GM23338 (cell line): ENCODE measurements at regions not wholly inside any gene's neighbourhood (a gene's known extent, or its start where the extent isn't known, plus 50 kb on each side); places are given as distances from the start of the nearest gene placed in this dataset.

ENCODE experiments used
- ATAC-seq: fragments of 200-7000 bp; cut with Tn5 transposase; 3 replicates; pipeline ENCODE4 v1.9.1; 2020
- DNase-seq: peaks from one replicate; pipeline ENCODE4 v3.0.0-alpha.2; 2015; ENCODE audit warnings: low spot score
- H2AFZ ChIP-seq: fragments of 200-600 bp; sonication (generic); 2 replicates; pipeline ENCODE4 v1.8.0; 2016; ENCODE audit warnings: antibody characterized with exemption, mild to moderate bottlenecking, moderate library complexity
- H3F3A ChIP-seq: fragments of 200-600 bp; sonication (generic); replicated peaks from 2 replicates; pipeline ENCODE4 v1.8.0; 2017; ENCODE audit warnings: antibody characterized with exemption, mixed run types, low read depth
- H3K27ac ChIP-seq: fragments of 200-600 bp; sonication (generic); 2 replicates; pipeline ENCODE4 v1.6.1; 2016; ENCODE audit warnings: low read depth
- H3K27me3 ChIP-seq: fragments of 200-600 bp; sonication (generic); 2 replicates; pipeline ENCODE4 v1.8.0; 2016; ENCODE audit warnings: mild to moderate bottlenecking, mixed run types, moderate library complexity; ENCODE audit not compliant: insufficient read depth
- H3K36me3 ChIP-seq: fragments of 200-600 bp; sonication (generic); 2 replicates; pipeline ENCODE4 v1.8.0; 2016; ENCODE audit warnings: mild to moderate bottlenecking; ENCODE audit not compliant: insufficient read depth
- H3K4me1 ChIP-seq: fragments of 200-600 bp; sonication (generic); 2 replicates; pipeline ENCODE4 v1.8.0; 2016; ENCODE audit warnings: mild to moderate bottlenecking, moderate library complexity; ENCODE audit not compliant: insufficient read depth
- H3K4me2 ChIP-seq: fragments of 200-600 bp; sonication (generic); 2 replicates; pipeline ENCODE4 v1.7.1; 2017; ENCODE audit warnings: mixed run types
- H3K4me3 ChIP-seq: fragments of 200-600 bp; sonication (generic); 2 replicates; pipeline ENCODE4 v1.6.1; 2016; ENCODE audit warnings: mixed run types
- H3K79me2 ChIP-seq: fragments of 200-600 bp; sonication (generic); replicated peaks from 2 replicates; pipeline ENCODE4 v1.8.0; 2017; ENCODE audit warnings: mild to moderate bottlenecking; ENCODE audit not compliant: insufficient read depth
- H3K9me2 ChIP-seq: fragments of 200-600 bp; sonication (generic); 2 replicates; pipeline ENCODE4 v1.8.0; 2017; ENCODE audit not compliant: insufficient read depth
- H4K20me1 ChIP-seq: fragments of 200-600 bp; sonication (generic); replicated peaks from 2 replicates; pipeline ENCODE4 v1.8.0; 2017; ENCODE audit warnings: mild to moderate bottlenecking; ENCODE audit not compliant: insufficient read depth
- H3K27ac Mint-ChIP-seq: 2 replicates; pipeline ENCODE4 v1.8.0; 2020; ENCODE audit warnings: inconsistent platforms, mild to moderate bottlenecking, moderate library complexity, mixed read lengths
- H3K27me3 Mint-ChIP-seq: 3 replicates; pipeline ENCODE4 v1.8.0; 2022; ENCODE audit warnings: low read depth, mild to moderate bottlenecking, moderate library complexity, mixed read lengths, inconsistent platforms; ENCODE audit not compliant: insufficient read depth, poor library complexity
- H3K36me3 Mint-ChIP-seq: 3 replicates; pipeline ENCODE4 v1.8.0; 2021; ENCODE audit warnings: low read depth, mild to moderate bottlenecking, inconsistent platforms, moderate library complexity, mixed read lengths
- H3K4me1 Mint-ChIP-seq: 3 replicates; pipeline ENCODE4 v1.8.0; 2020; ENCODE audit warnings: mild to moderate bottlenecking, inconsistent platforms, mixed read lengths
- H3K4me3 Mint-ChIP-seq: 3 replicates; pipeline ENCODE4 v1.8.0; 2021; ENCODE audit warnings: moderate library complexity, mild to moderate bottlenecking, inconsistent platforms, mixed read lengths
- H3K9me3 Mint-ChIP-seq: 3 replicates; pipeline ENCODE4 v1.8.0; 2020; ENCODE audit warnings: moderate library complexity, mild to moderate bottlenecking, inconsistent platforms, mixed read lengths
- CREB1 ChIP-seq: fragments of 250-450 bp; sonication (Bioruptor Pico); IDR thresholded peaks from 2 replicates; pipeline ENCODE4 v1.5.0; 2020; ENCODE audit warnings: low read depth, mild to moderate bottlenecking, moderate library complexity
- EZH2 ChIP-seq: fragments of 200-600 bp; sonication (generic); IDR thresholded peaks from one replicate; pipeline ENCODE4 v1.8.0; 2017; ENCODE audit warnings: antibody characterized with exemption, mild to moderate bottlenecking, low read depth; ENCODE audit not compliant: unreplicated experiment
- EZH2phosphoT487 ChIP-seq: fragments of 200-600 bp; sonication (generic); IDR thresholded peaks from one replicate; pipeline ENCODE4 v1.8.1; 2018; ENCODE audit warnings: antibody characterized with exemption; ENCODE audit not compliant: unreplicated experiment
- JUNB ChIP-seq: IDR thresholded peaks from one replicate; pipeline ENCODE4 v1.6.1; 2016; ENCODE audit warnings: antibody characterized with exemption; ENCODE audit not compliant: unreplicated experiment
- NANOG ChIP-seq: IDR thresholded peaks from 2 replicates; pipeline ENCODE4 v1.6.1; 2016; ENCODE audit warnings: antibody characterized with exemption, borderline replicate concordance
- POLR2AphosphoS5 ChIP-seq: IDR thresholded peaks from 2 replicates; pipeline ENCODE4 v1.6.1; 2016; ENCODE audit warnings: antibody characterized with exemption, low read depth
- STAT1 ChIP-seq: IDR thresholded peaks from one replicate; pipeline ENCODE4 v1.6.1; 2016; ENCODE audit warnings: antibody characterized with exemption; ENCODE audit not compliant: unreplicated experiment
- ZNF114 ChIP-seq: fragments of 250-450 bp; sonication (Bioruptor Pico); IDR thresholded peaks from 2 replicates; pipeline ENCODE4 v1.5.0; 2020; ENCODE audit warnings: mild to moderate bottlenecking, moderate library complexity
- ZNF331 ChIP-seq: fragments of 250-450 bp; sonication (Bioruptor Pico); IDR thresholded peaks from 2 replicates; pipeline ENCODE4 v1.5.0; 2020; ENCODE audit warnings: low read depth, mild to moderate bottlenecking, moderate library complexity
- TF ChIP-seq, protein P1 (sequence below), 2 experiments: fragments of 200-600 bp in 1 of 2; sonication (generic) in 1 of 2; conservative IDR thresholded peaks; 2 replicates each; pipeline versions ENCODE4 v1.5.1 to v1.6.1; 2016 to 2017; ENCODE audit warnings: antibody characterized with exemption in 2 of 2, low read depth in 2 of 2, mild to moderate bottlenecking in 2 of 2, moderate library complexity in 1 of 2
- TF ChIP-seq, protein P2 (sequence below): IDR thresholded peaks from one replicate; pipeline ENCODE4 v1.6.1; 2018; ENCODE audit warnings: antibody characterized with exemption; ENCODE audit not compliant: unreplicated experiment
- TF ChIP-seq, protein P3 (sequence below): fragments of 250-450 bp; sonication (Bioruptor Pico); IDR thresholded peaks from 2 replicates; pipeline ENCODE4 v1.5.0; 2020; ENCODE audit warnings: mild to moderate bottlenecking, moderate library complexity
- TF ChIP-seq, protein P4 (sequence below): IDR thresholded peaks from 2 replicates; pipeline ENCODE4 v1.6.1; 2016; ENCODE audit warnings: antibody characterized with exemption

DNA sequence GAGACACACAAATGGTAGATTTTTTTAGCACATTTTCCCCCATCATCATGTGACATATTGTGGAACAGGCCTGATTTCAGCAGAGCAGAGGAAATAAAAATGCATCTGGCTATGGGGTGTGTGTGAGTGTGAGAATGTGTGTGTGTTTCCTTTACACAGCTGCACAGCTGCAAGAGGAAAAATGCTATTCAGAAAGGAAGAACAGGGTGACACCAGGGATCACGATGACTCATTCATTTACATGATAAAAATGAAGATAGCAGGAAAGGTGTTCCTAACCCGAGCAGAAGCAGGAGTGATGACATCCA, 469.5 kb upstream of the TSHZ3 start:
- DNase-seq (peak; percentile 32), ATAC-seq (peak; percentile 29; the same call in 1 of the 3 replicates)
- H3K4me3 ChIP-seq = no peak overlapping the region
- H3K4me2 ChIP-seq = peak overlapping the region; percentile 30
- Mint-ChIP-seq H3K27me3 (peaks cover 6% of the 10 kb centered on the region), H3K4me1 (peaks cover 12% of the 10 kb centered on the region), H3K4me3 (no peak overlapping the region), H3K27ac (peak overlapping the region; percentile 68), H3K36me3 (no peaks in the 10 kb centered on the region), H3K9me3 (peaks cover 5% of the 10 kb centered on the region; the same call in 2 of the 3 replicates)
- no peaks in the 10 kb centered on the region for H3K36me3 ChIP-seq
- no peak for TF ChIP-seq JUNB
- TF ChIP-seq, protein P1, sequence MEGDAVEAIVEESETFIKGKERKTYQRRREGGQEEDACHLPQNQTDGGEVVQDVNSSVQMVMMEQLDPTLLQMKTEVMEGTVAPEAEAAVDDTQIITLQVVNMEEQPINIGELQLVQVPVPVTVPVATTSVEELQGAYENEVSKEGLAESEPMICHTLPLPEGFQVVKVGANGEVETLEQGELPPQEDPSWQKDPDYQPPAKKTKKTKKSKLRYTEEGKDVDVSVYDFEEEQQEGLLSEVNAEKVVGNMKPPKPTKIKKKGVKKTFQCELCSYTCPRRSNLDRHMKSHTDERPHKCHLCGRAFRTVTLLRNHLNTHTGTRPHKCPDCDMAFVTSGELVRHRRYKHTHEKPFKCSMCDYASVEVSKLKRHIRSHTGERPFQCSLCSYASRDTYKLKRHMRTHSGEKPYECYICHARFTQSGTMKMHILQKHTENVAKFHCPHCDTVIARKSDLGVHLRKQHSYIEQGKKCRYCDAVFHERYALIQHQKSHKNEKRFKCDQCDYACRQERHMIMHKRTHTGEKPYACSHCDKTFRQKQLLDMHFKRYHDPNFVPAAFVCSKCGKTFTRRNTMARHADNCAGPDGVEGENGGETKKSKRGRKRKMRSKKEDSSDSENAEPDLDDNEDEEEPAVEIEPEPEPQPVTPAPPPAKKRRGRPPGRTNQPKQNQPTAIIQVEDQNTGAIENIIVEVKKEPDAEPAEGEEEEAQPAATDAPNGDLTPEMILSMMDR (conservative IDR thresholded peaks at IDR 0.05; ENCODE audit: low read depth in 2 of 2) = no peak
- TF ChIP-seq STAT1 = no peak
- TF ChIP-seq CREB1 (CRISPR knock-in tag) = no peak
- TF ChIP-seq, protein P2, sequence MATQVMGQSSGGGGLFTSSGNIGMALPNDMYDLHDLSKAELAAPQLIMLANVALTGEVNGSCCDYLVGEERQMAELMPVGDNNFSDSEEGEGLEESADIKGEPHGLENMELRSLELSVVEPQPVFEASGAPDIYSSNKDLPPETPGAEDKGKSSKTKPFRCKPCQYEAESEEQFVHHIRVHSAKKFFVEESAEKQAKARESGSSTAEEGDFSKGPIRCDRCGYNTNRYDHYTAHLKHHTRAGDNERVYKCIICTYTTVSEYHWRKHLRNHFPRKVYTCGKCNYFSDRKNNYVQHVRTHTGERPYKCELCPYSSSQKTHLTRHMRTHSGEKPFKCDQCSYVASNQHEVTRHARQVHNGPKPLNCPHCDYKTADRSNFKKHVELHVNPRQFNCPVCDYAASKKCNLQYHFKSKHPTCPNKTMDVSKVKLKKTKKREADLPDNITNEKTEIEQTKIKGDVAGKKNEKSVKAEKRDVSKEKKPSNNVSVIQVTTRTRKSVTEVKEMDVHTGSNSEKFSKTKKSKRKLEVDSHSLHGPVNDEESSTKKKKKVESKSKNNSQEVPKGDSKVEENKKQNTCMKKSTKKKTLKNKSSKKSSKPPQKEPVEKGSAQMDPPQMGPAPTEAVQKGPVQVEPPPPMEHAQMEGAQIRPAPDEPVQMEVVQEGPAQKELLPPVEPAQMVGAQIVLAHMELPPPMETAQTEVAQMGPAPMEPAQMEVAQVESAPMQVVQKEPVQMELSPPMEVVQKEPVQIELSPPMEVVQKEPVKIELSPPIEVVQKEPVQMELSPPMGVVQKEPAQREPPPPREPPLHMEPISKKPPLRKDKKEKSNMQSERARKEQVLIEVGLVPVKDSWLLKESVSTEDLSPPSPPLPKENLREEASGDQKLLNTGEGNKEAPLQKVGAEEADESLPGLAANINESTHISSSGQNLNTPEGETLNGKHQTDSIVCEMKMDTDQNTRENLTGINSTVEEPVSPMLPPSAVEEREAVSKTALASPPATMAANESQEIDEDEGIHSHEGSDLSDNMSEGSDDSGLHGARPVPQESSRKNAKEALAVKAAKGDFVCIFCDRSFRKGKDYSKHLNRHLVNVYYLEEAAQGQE = no peak
- TF ChIP-seq ZNF114 (CRISPR knock-in tag) = no peak
- TF ChIP-seq, protein P3, sequence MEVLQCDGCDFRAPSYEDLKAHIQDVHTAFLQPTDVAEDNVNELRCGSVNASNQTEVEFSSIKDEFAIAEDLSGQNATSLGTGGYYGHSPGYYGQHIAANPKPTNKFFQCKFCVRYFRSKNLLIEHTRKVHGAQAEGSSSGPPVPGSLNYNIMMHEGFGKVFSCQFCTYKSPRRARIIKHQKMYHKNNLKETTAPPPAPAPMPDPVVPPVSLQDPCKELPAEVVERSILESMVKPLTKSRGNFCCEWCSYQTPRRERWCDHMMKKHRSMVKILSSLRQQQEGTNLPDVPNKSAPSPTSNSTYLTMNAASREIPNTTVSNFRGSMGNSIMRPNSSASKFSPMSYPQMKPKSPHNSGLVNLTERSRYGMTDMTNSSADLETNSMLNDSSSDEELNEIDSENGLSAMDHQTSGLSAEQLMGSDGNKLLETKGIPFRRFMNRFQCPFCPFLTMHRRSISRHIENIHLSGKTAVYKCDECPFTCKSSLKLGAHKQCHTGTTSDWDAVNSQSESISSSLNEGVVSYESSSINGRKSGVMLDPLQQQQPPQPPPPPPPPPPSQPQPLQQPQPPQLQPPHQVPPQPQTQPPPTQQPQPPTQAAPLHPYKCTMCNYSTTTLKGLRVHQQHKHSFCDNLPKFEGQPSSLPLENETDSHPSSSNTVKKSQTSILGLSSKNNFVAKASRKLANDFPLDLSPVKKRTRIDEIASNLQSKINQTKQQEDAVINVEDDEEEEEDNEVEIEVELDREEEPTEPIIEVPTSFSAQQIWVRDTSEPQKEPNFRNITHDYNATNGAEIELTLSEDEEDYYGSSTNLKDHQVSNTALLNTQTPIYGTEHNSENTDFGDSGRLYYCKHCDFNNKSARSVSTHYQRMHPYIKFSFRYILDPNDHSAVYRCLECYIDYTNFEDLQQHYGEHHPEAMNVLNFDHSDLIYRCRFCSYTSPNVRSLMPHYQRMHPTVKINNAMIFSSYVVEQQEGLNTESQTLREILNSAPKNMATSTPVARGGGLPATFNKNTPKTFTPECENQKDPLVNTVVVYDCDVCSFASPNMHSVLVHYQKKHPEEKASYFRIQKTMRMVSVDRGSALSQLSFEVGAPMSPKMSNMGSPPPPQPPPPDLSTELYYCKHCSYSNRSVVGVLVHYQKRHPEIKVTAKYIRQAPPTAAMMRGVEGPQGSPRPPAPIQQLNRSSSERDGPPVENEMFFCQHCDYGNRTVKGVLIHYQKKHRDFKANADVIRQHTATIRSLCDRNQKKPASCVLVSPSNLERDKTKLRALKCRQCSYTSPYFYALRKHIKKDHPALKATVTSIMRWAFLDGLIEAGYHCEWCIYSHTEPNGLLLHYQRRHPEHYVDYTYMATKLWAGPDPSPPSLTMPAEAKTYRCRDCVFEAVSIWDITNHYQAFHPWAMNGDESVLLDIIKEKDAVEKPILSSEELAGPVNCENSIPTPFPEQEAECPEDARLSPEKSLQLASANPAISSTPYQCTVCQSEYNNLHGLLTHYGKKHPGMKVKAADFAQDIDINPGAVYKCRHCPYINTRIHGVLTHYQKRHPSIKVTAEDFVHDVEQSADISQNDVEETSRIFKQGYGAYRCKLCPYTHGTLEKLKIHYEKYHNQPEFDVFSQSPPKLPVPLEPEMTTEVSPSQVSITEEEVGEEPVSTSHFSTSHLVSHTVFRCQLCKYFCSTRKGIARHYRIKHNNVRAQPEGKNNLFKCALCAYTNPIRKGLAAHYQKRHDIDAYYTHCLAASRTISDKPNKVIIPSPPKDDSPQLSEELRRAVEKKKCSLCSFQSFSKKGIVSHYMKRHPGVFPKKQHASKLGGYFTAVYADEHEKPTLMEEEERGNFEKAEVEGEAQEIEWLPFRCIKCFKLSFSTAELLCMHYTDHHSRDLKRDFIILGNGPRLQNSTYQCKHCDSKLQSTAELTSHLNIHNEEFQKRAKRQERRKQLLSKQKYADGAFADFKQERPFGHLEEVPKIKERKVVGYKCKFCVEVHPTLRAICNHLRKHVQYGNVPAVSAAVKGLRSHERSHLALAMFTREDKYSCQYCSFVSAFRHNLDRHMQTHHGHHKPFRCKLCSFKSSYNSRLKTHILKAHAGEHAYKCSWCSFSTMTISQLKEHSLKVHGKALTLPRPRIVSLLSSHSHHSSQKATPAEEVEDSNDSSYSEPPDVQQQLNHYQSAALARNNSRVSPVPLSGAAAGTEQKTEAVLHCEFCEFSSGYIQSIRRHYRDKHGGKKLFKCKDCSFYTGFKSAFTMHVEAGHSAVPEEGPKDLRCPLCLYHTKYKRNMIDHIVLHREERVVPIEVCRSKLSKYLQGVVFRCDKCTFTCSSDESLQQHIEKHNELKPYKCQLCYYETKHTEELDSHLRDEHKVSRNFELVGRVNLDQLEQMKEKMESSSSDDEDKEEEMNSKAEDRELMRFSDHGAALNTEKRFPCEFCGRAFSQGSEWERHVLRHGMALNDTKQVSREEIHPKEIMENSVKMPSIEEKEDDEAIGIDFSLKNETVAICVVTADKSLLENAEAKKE (CRISPR knock-in tag) = no peak
- no peak for TF ChIP-seq ZNF331
- TF ChIP-seq POLR2AphosphoS5 = no peak
- no peak for TF ChIP-seq EZH2phosphoT487
- TF ChIP-seq EZH2 = no peak
- no peak for TF ChIP-seq NANOG
- TF ChIP-seq, protein P4, sequence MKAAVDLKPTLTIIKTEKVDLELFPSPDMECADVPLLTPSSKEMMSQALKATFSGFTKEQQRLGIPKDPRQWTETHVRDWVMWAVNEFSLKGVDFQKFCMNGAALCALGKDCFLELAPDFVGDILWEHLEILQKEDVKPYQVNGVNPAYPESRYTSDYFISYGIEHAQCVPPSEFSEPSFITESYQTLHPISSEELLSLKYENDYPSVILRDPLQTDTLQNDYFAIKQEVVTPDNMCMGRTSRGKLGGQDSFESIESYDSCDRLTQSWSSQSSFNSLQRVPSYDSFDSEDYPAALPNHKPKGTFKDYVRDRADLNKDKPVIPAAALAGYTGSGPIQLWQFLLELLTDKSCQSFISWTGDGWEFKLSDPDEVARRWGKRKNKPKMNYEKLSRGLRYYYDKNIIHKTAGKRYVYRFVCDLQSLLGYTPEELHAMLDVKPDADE = no peak
- H3K27me3 ChIP-seq = no peaks in the 10 kb centered on the region
- no peaks in the 10 kb centered on the region for H3F3A ChIP-seq
- peaks cover 16% of the 10 kb centered on the region; the same call in 1 of the 2 replicates for H3K4me1 ChIP-seq
- 0 out of 2 replicates have a peak, but pooled peaks cover 9% of the 10 kb centered on the region for H3K9me2 ChIP-seq
- H3K27ac ChIP-seq = no peak overlapping the region
- peak overlapping the region; percentile 56; the same call in 1 of the 2 replicates for H2AFZ ChIP-seq
- H4K20me1 ChIP-seq = no peaks in the 10 kb centered on the region
- no peaks in the 10 kb centered on the region for H3K79me2 ChIP-seq
